Fibroblast of pulmonary artery (primary cell): ENCODE measurements at regions not wholly inside any gene's neighbourhood (a gene's known extent, or its start where the extent isn't known, plus 50 kb on each side); places are given as distances from the start of the nearest gene placed in this dataset.
"Not testable (repeated sequence)": the region's sequence is repeated elsewhere in the genome, so short reads cannot be mapped to it uniquely, and the experiment has no call there.

Experiments
- DNase-seq: peaks from one replicate; pipeline ENCODE4 v3.0.0-alpha.2; 2010; ENCODE audit warnings: low read depth
- H3K4me3 ChIP-seq: replicated peaks from 2 replicates; pipeline ENCODE4 v1.5.1; 2011; ENCODE audit warnings: low read depth, mild to moderate bottlenecking, control low read depth, low read length, moderate library complexity
- TF ChIP-seq, protein P1 (sequence below): IDR thresholded peaks from 2 replicates; pipeline ENCODE4 v1.5.1; 2011; ENCODE audit warnings: mild to moderate bottlenecking, control low read depth, low read length, inconsistent platforms; ENCODE audit errors: missing control alignments

DNA sequence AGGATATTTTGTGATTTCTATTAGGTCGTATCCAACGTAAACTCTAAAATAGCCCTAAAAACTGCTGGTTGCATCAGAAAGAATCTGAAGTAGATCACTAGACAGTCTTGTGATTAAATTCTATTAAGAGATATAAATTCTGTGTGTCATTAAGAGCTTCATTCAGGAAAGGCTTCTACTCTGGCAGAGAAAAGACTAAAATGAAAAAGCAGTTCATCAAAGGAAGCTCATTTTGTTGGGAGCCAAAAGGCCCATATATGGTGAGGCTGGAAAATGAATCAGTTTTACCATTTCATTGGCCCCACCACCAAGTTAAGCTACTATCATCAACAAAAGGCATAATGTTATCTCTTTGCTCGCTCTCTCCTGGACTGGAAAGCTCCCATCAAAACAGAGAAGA, 261.1 kb downstream of the SATB2 start:
- H3K4me3 ChIP-seq: no peak overlapping the region
- DNase-seq: no peak
- TF ChIP-seq, protein P1, sequence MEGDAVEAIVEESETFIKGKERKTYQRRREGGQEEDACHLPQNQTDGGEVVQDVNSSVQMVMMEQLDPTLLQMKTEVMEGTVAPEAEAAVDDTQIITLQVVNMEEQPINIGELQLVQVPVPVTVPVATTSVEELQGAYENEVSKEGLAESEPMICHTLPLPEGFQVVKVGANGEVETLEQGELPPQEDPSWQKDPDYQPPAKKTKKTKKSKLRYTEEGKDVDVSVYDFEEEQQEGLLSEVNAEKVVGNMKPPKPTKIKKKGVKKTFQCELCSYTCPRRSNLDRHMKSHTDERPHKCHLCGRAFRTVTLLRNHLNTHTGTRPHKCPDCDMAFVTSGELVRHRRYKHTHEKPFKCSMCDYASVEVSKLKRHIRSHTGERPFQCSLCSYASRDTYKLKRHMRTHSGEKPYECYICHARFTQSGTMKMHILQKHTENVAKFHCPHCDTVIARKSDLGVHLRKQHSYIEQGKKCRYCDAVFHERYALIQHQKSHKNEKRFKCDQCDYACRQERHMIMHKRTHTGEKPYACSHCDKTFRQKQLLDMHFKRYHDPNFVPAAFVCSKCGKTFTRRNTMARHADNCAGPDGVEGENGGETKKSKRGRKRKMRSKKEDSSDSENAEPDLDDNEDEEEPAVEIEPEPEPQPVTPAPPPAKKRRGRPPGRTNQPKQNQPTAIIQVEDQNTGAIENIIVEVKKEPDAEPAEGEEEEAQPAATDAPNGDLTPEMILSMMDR: no peak

DNA sequence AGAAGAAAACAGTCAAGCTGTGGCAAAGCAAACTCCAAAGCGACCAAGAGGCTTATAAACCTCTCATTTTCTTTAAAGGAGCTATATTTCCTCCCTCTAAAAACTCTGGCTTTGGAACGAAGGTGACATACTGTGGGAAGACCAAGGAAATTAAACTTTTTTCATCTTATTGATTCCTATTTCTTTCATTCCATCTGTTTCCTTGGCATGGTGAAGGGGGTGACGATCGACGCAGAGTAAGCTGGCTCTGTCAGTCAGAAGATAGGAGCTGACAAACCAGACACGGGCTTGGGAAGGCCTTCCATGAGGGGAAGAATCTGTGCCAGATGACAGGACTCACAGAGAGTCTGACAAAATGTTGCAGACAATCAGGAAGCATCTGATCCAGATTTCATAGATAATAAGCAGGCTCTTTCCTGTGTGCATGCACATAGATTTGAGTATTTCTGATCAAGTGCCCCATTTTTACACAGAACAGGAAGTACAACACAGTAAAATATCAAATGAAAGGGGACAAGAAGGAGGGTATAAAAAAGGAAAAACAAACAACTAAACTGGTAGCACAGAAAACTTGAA, 261.7 kb downstream of the SATB2 start:
- no peak overlapping the region for H3K4me3 ChIP-seq
- DNase-seq: no peak
- TF ChIP-seq, protein P1: no peak

DNA sequence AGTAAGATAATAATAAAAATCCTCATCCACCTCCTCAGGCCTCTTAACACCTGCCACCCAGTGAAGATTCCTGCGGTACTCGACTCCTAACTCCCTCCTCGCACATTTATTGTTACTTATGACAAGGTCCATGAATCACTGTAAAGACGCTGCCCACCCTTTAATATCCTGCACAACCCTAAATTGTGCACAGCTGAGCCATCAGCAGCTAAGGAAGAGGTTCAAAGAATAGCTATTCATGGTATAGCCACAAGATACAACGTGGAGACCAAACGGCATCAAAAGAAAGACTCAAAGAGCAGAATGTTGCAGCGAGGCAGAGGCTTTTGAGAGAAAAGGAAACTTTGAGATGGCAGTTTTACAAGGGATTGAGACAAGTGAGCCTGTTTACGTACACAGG, 266.3 kb downstream of the SATB2 start:
- no peak for DNase-seq
- no peak overlapping the region for H3K4me3 ChIP-seq
- TF ChIP-seq, protein P1: no peak

DNA sequence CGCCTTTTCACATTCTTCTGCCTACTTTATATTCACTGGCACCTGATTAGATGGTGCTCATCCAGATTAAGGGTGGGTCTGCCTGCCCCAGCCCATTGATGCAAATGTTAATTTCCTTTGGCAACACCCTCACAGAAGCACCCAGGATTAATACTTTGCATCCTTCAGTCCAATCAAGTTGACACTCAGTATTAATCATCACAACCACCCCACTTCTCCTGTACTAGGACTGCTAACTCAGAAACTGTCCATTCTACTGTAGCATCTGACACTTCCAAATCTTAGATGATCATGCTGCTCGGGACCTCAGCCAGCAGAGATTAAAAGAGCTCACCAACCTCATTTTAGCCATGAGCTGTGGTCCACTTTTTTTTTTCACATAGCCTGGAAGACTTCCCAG, 268.5 kb downstream of the SATB2 start:
- TF ChIP-seq, protein P1: no peak
- H3K4me3 ChIP-seq: no peak overlapping the region

DNA sequence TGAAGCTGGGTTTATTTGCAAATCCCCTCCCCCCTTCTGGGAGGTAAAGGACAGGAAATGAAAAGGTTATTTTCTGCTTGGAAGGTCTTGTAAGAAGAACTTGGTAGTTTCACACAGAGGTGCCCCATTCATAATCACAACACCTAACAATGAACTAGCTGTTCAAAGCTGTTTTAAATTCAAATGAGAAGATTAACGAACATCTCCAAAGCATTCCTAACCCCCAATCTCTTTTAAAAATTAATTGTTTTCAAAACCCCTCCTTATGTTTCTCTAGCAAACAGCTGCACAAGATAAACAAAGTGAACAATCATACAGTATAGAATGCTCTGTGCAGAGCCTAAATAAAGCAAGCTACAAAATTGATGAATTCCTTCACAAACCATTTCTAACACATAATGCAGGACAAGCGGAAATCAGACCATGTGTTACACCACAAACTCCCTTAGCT, 271.4 kb downstream of the SATB2 start:
- no peak for DNase-seq
- H3K4me3 ChIP-seq: no peak overlapping the region
- TF ChIP-seq, protein P1: no peak

More for the DNA sequence above, 268.5 kb downstream of the SATB2 start:
- DNase-seq: no peak

DNA sequence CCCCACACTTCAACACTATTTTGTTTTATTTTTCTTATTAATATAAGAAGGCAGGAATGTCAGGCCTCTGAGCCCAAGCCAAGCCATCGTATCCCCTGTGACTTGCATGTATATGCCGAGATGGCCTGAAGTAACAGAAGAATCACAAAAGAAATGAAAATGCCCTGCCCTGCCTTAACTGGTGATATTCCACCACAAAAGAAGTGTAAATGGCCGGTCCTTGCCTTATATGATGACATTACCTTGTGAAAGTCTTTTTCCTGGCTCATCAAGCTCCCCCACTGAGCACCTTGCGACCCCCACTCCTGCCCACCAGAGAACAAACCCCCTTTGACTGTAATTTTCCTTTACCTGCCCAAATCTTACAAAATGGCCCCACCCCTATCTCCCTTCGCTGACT, 272.6 kb downstream of the SATB2 start:
- not testable (repeated sequence) for DNase-seq, H3K4me3 ChIP-seq

DNA sequence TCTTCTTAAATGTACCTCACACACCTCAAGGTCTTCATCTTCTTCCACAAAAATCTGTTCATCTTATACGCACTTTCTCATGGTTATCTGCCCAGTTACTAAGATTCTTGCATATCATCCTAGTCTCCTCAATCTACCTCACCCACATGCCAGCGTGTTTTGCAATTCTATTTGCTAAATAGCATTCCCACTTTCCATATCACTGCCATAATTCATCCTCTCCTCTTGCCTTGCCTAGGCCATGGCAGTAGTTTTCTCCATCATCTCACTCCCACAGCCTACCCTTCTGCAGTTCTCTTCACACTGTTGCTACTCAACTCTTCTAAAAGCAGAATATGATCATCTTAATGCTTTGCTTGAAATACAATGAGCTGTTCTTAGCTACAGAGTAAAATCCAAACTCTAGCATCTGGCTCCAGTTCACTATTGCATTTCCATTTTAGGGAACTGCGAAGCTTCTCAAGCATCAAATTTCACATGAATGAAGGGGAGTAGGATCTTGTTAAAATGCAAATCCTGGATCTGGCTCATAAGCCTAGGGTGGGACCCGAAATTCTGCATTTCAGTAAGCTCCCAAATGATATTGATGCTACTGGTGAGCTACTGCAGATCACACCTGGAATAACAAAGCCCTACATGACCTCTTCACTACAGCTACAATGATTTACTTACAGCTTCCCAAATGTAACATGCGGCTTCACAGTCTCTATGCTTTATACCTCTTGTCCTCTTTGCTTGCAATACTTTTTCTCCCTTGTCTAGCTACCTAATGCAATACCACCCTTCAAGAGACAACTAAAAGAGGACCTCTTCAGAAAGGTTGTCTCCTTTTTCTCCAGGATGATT, 293.9 kb downstream of the SATB2 start:
- TF ChIP-seq, protein P1: no peak
- no peak for DNase-seq
- no peak overlapping the region for H3K4me3 ChIP-seq
